ENCODE measurements at regions not wholly inside any gene's neighbourhood (a gene's known extent, or its start where the extent isn't known, plus 50 kb on each side); places are given as distances from the start of the nearest gene placed in this dataset.

GRCh38 chr11:82365351-82365750, 368.3 kb downstream of the FAM181B start:
- TF ChIP-seq CHD4 (IDR thresholded peaks at IDR 0.05; ENCODE audit: borderline replicate concordance, low read length) = no peak
- TF ChIP-seq POLR2AphosphoS2 (IDR thresholded peaks at IDR 0.05; ENCODE audit: low read depth, low read length) = no peak
- TF ChIP-seq ARNT2 (CRISPR knock-in tag; IDR thresholded peaks at IDR 0.05; ENCODE audit: low read depth) = no peak
- no peak for TF ChIP-seq TFAP4 (IDR thresholded peaks at IDR 0.05; ENCODE audit: borderline replicate concordance, low read depth)
- TF ChIP-seq ZKSCAN1 (IDR thresholded peaks at IDR 0.05; ENCODE audit: low read length) = no peak
- no peak for TF ChIP-seq GABPA (IDR thresholded peaks at IDR 0.05; ENCODE audit: low read depth, low read length)
- no peak for TF ChIP-seq GABPA (CRISPR knock-in tag; IDR thresholded peaks at IDR 0.05; ENCODE audit: low read depth)
- no peak for TF ChIP-seq ZNF672 (CRISPR knock-in tag; IDR thresholded peaks at IDR 0.05)
